Thyroid gland (tissue), 4 donors: ENCODE measurements at regions not wholly inside any gene's neighbourhood (a gene's known extent, or its start where the extent isn't known, plus 50 kb on each side); places are given as distances from the start of the nearest gene placed in this dataset.

Experiments used
- POLR2A ChIP-seq, 2 donors: fragments of 450-650 bp; IDR thresholded peaks; one replicate each; pipeline ENCODE4 v1.6.1; 2017; ENCODE audit warnings: antibody characterized with exemption in 2 of 2, mild to moderate bottlenecking in 2 of 2, moderate library complexity in 1 of 2
- TF ChIP-seq, protein P1 (sequence below), 6 experiments: fragments of 200-600 bp in 3 of 6; fragments of 450-650 bp in 3 of 6; sonication (generic) in 3 of 6; IDR thresholded peaks; one replicate each; pipeline ENCODE4 v1.5.1; 2016 to 2019; ENCODE audit warnings: antibody characterized with exemption in 6 of 6, mild to moderate bottlenecking in 2 of 6, inconsistent platforms in 1 of 6, moderate library complexity in 1 of 6

DNA sequence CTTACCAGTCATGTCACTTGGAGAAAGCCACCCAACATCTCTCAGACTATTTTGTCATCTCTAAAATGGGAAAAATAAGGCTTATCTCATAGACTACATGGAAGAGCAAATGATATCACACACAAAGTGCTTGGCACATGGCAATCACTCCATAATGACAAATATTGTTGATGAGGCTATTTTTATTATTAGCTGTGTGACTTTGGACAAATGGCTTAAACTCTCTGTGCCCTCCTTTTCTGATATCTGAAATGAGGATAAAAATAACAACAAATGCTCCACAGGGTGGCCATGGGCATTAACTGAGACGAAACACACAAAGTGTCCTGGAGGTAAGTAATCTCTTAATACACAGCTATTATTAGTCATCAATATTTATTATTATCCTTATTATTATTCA, 125.5 kb upstream of the HAND1 start:
- TF ChIP-seq, protein P1, sequence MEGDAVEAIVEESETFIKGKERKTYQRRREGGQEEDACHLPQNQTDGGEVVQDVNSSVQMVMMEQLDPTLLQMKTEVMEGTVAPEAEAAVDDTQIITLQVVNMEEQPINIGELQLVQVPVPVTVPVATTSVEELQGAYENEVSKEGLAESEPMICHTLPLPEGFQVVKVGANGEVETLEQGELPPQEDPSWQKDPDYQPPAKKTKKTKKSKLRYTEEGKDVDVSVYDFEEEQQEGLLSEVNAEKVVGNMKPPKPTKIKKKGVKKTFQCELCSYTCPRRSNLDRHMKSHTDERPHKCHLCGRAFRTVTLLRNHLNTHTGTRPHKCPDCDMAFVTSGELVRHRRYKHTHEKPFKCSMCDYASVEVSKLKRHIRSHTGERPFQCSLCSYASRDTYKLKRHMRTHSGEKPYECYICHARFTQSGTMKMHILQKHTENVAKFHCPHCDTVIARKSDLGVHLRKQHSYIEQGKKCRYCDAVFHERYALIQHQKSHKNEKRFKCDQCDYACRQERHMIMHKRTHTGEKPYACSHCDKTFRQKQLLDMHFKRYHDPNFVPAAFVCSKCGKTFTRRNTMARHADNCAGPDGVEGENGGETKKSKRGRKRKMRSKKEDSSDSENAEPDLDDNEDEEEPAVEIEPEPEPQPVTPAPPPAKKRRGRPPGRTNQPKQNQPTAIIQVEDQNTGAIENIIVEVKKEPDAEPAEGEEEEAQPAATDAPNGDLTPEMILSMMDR (IDR thresholded peaks at IDR 0.05), result no peak
- no peak for TF ChIP-seq POLR2A (IDR thresholded peaks at IDR 0.05)
